Activated CD8-positive, alpha-beta memory T cell treated with anti-CD3 and anti-CD28 coated beads for 4 hours (primary cell): ENCODE measurements at regions not wholly inside any gene's neighbourhood (a gene's known extent, or its start where the extent isn't known, plus 50 kb on each side); places are given as distances from the start of the nearest gene placed in this dataset.
"Not testable (repeated sequence)": the region's sequence is repeated elsewhere in the genome, so short reads cannot be mapped to it uniquely, and the experiment has no call there.

Source experiments
- DNase-seq, 2 donors: peaks; one replicate each; pipeline ENCODE4 v3.0.0-alpha.2; 2020; ENCODE audit warnings: low read depth in 2 of 2

DNA sequence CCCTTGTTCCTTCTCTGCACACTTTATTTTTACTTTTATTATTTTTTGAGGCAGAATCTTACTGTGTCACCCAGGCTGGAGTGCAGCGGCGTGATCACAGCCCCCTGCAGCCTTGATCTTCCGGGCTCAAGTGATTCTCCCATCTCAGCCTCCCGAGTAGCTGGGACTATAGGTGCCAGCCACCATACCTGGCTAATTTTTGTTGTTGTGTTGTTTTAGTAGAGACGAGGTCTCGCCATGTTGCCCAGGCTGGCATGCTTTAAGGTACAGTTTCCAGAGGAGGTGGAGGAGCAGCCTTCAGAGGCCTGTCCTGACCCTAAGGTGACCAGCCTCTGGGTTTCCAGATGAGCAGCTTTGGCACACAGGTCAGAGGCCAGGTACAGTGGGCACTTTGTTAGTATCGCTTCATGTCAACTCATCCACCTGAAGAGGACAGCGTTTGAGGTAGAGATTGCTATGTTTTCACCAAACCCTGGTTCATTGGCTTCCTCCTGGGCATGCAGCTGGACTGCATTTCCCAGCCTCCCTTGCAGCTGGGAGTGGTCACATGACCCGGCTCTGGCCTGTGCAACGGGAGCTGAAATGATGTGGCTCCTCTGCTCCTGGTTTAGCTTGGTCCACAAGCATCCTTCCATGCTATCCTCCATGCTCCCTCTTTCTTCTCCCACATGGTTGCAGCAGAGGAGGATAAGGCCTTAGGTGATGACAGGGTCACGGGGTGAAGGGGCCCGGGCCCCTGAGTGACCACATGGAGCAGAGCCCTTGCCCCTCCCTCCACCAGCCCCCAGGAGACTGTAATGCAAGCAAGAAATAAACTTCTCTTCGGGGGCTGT lies 139.3 kb upstream of the IER5L start:
- DNase-seq = no peak

DNA sequence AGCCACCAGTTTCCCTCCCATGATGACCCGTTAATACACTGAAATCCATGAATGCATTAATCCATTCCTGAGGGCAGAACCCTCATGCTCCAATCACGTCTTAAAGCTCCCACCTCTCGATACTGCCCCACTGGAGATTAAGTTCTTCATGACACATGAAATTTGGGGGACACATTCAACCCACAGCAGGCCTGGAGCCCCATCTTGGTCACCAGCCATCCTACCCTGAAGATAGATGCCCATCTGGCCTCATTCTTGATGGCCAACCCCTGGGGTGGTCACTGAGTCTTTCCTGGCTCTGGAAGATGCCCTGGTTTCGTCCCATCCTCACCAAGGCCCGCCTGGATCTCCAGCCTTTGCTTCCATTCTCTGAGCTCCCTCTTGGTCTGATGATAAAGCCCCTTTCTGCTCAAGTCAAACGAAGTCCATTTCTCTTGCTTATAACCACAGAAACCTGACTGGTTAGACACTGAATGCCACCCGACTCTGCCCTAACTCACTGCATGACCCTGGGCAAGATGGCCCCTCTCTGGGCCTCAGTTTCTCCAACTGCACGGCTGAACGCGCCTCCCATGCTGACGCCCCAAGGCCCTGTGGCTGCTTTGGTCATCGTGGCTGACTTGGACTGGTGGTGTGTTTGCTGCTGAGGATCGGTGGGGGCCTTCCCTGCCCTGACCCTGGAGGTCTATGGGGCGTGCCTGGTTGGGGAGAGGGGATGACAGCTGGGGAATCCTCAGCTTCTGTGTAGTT lies 138.4 kb upstream of the IER5L start:
- DNase-seq = no peak

DNA sequence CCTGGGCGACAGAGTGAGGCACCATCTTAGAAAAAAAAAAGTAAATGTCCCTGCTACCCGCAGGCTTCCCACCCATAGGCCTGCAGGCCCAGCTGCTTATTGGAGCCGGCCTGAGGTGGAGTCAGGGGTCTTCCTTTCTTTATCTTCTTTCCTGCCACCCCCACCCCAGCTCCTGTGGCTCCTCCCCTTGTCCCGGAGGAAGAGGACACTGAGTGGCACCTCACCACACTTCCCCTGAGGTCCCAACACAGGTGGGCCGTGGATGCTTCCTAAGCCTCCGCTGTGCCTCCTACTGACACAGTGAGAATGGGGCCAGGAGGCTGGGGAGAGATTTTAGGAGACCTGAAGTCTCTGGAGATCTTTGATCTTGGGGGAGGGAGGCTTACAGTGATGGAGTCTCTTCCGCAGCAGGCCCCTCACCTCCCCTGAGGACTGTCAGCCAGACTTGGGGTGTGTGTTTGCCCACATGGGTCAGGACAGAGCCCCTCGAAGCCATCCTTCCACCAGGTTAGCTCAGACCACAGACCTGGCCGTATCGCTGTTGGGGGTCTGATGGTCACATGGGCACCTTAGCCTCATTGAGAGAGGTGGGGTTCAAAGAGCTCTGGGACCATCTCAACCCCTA lies 135.4 kb upstream of the IER5L start:
- DNase-seq = no peak

DNA sequence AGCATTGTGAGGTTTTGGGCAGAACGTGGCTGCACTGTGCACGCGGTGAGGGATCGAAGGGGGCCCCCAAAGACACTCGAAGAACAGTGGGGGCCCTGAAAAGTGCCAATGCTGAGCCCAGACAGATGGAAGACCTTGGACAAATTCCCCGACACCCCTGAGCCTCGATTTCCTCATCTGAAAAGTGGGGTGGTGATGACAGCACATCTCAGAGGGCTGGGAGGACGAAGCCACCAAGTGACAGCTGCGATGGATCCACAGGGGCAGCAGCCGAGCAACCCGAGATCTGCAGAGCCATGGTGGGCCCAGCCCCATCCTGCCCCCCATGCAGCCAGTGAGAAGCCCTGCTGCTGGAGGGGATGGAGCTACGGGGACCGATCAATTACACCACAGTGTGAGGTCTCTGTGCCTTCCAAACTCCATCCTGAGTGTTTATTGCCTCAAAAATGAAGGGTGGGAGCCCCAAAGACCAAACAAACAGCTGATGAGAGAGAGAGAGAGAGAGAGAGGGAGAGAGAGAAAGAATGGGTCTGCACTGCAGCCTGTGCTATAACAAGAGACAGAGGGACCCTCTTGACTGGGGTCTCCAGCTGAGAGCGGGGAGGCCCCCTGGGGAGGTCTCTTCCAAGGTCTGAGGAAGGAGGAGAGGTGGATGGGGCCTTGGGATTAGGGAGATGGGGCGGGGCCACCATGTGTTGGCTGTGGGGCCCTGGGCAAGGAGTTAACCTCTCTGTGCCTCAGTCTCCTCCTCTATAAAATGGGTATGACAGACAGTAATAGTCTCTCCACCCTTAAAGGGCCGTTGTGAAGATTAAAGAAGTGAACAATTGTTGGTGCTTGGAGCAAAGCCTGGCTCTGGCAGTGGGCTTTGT lies 134.4 kb upstream of the IER5L start:
- no peak for DNase-seq

DNA sequence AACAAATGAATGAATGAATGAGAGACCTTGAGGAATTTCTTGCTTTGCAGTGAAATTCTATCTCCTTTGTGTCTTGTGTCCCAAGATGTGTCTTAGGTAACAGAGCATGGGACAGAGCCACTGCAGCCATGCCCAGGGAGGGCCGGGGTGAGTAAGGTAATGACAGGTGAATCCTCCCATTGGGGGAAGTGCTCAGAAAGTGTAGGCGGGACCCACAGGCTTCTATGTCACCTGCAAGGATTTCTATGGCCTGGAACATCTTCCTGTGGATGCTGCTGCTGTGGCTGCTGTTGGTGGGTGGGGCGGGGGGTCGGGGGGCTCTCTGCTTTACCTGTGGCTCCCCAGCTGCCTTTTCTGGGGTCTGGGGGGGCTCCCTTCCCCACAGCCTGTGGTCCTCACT lies 133.6 kb upstream of the IER5L start:
- no peak for DNase-seq

DNA sequence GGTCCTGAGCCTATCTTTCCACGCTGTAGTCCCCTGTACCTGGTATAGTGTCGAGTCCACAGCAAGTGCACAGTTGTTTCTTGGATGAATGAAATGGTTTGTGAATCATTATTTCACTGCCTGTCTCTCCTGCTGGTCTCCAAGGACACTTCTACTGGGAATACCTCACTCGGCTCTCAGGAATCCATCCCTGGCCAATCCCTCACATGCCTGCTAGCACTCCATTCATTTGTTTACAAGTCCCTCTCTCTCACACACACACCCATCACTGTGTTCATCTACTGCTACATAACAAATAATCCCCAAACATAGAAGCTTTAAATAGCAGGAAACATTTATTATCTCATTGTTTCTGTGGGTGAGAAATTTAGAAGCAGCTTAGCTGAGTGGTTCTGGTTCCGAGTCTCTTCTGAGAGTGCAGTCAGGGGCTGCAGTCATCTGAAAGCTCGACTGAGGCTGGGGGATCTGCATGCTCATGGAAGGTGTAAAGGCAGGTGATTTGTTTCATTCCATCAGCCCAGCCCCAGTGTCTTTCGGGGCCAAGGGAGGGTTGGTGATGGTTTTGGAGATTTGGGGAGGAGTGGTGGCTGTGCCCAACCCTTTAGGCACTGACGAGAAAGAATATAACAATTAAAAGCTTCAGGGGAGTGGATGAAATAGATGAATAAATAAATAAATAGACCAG lies 132.7 kb upstream of the IER5L start:
- no peak for DNase-seq

DNA sequence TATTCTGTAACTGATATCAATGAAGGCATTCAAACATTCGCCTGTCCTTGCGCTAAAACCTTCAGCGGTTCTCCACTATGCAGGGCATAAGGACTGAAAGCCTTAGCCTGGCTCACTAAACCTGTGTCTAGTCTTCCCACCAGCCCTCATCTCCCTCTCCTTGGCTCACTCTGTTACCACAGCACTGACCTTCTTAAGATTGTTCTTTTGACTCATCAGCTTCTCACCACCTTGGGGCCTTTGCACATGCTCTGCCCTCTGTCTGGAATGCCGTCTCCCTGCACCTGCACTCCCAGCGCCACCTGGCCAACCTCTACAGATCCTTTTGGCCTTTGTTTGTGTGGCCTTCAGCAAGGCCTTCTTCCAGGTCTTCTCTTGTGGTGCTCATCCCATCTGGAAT lies 131.8 kb upstream of the IER5L start:
- no peak for DNase-seq

DNA sequence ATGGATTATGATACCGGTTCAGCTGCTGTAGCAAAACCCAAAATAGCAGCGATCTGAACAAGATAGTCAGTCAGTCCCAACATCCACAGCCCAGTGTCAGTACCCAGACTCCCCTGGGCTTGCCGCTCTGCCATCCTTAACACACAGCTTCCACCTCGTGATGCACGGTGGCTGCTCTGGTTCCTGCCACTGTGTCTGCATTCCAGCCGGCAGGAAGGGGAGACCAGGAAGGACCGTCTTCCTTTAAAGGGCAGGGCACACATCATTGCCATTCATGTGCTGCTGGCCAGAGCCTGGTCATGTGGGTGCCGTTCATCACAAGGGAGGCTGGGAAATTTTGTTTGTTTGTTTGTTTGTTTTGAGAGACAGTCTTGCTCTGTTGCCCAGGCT lies 131.0 kb upstream of the IER5L start:
- DNase-seq = no peak

DNA sequence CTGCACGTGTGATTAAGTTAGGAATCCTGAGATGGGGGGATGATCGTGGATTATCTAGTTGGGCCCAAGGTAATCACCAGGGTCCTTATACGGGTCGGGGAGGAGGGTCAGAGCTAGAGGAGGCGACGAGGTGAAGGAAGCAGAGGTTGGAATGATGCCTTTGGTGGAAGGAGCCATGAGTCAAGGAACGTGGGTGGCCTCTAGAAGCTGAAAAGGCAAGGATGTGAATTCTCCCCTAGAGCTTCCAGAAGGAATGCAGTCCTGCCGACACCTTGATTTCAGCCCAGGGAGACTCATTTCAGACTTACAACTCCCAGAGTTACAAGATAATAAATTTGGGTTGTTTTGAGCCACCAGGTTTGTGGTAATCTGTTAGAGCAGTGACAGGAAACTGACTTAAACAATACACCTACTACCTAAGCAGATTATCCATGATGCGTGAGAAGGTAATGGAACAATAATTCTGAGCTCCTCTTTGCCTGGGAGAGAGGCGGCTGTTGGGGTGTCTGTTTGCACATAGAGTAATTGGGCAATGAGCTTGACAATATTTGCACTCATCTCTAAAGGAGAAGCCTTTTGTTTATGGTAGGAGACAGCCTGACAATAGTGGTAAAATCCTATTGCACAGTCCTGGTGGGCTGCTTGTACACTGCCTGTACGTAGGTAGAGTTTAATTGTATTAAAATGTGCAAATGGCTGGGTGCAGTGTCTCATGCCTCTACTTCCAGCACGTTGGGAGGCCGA lies 129.3 kb upstream of the IER5L start:
- DNase-seq = no peak

DNA sequence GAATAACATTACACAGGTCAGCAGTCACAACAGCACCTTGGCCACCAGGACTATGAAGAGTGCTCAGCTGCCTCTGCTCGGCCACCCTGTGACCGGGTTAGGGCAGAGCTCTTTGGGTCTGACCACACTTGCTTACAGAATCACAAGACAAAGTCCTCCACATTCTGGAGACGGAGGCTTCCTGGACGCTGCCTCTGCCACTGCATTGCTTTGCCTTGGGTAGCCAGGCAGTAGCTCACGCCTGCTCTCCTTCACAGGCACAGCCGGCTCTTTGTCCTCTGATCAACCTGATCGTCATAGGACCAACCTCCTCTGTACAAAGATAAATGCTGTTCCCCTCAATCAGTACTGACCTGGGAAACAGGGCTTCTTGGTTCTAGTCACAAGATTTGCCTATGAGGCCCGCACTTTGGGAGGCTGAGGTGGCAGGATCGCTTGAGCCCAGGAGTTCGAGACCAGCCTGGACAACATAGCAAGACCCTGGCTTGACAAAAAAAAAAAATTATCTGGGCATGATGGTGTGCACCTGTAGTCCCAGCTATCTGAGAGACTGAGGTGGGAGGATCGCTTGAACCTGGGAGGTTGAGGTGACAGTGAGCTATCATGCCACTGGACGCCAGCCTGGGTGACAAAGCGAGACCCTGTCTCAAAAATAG lies 128.4 kb upstream of the IER5L start:
- DNase-seq = no peak

DNA sequence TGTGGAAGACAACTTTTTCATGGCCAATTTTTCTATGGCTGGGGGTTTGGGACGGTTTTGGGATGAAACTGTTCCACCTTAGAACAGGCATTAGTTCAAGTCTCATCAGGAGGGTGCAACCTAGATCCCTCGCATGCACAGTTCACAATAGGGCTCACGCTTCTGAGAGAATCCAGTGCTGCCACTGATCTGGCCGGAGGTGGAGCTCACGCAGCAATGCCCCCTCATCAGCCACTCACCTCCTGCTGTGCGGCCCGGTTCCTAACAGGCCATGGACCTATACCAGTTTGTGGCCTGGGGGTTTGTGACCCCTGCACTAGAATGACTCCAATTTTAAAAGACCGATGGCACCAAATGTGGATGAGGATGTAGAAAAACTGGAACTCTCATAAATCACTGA lies 127.2 kb upstream of the IER5L start:
- no peak for DNase-seq

DNA sequence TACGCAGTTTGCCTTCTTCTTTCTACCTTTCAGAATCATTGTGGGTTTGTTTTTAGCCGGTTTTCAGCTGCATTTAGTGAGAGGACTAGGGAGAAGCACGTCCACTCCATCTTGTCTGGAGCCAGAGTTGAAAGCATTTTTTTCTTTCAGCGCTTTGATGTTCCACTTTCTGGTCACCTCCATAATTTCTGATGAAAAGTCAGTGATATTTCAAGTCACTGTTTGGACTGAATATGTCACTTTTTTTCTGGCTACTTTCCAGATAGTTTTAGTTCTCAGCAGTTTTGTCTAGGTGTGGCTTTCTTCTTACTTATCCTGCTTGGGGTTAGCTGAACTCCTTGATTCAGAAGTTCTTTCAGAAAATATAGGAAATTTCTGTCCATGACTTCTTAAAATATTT lies 123.9 kb upstream of the IER5L start:
- no peak for DNase-seq

DNA sequence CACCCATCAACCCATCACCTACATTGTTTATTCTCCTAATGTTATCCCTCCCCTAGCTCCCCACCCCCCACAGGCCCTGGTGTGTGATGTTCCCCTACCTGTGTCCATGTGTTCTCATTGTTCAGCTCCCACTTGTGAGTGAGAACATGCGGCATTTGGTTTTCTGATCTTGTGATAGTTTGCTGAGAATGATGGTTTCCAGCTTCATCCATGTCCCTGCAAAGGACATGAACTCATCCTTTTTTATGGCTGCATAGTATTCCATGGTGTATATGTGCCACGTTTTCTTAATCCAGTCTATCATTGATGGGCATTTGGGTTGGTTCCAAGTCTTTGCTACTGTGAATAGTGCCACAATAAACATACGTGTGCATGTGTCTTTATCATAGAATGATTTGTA lies 118.1 kb upstream of the IER5L start:
- DNase-seq = not testable (repeated sequence)

DNA sequence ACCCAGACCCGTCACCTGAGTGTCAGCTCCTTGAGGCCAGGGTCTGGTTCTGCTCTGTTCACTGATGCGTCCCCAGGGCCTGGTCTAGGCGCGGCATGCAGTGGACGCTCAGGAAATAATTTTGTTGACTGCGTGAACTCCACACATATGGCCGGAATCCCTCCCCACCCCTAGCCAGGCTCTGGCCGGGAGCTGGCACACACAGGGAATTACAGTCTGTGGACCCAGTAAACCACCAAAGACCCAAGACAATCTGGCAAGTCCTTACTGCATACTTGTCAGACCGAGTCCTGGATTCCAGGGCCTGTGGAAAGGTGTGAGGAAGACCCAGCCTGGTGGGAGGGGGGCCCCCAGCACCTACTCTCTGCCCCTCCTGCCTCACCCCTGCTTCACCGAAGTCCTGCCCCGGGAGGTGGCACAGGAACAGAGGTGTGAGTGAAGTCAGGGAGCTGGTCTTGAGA lies 113.0 kb upstream of the IER5L start:
- DNase-seq = no peak

DNA sequence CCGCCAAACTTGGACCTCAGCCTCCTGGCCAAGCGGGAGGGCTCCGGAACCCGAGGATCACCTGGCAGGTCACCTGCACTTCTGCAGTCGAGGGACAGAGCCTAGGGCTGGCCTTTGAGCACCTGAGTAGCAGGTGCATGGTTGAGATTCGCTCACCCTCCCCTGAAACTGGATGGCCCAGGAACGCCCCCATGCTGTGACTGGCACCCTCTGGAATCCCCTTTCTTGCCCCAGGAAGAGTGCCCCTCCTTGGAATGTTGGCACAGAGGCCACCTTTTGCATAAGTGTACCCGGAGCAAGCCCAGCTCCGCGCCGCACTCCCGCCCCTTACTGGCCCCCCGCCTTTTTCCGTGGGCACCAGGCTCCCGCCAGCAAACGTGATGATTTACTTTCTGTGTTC lies 112.5 kb upstream of the IER5L start:
- DNase-seq = no peak

DNA sequence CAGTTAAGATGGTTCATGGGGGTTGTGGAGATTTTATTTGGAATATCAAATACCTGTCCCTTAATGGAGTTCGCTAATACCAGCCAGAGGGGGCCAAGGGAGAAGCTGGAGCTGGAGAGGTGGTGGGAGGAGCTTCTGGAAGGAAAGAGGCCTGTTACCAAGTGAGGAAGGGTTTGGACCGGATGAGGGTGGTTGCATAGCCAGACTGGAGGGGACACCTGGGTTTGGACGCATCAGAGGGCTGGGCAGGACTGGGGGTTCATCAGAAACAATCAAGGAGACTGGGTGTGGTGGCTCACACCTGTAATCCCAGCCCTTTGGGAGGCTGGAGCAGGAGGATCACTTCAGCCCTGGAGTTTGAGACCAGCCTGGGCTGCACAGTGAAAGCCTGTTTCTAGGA lies 111.8 kb upstream of the IER5L start:
- DNase-seq = no peak

DNA sequence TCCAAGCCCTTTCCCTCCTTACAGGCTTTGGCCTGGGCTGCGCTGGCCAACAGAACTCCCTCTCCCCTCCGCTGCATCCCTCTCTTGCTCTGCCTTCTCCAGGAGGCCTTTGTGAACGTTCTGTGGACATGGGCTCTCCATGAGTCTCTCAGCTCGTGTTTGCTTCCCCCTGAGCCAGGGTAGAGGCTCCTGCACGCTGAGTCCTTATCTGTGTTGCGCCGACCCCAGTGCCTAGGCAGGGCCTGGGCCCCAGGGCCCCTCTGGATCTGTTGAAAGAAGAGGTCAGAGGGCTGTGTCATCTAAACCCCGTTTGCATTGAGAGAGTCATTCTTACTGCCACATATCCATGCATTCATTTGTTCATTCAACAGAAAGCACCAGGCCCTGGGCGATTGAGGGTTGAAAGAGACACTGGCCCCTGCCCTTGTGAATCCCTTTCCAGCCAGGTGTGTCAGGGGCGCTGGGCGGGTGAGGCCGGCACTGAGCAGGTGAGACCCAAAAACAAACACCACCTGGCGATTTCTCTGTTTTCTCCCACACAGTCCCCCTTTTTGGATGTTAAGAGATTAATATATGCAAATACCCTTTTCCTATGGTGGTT lies 111.2 kb upstream of the IER5L start:
- no peak for DNase-seq

DNA sequence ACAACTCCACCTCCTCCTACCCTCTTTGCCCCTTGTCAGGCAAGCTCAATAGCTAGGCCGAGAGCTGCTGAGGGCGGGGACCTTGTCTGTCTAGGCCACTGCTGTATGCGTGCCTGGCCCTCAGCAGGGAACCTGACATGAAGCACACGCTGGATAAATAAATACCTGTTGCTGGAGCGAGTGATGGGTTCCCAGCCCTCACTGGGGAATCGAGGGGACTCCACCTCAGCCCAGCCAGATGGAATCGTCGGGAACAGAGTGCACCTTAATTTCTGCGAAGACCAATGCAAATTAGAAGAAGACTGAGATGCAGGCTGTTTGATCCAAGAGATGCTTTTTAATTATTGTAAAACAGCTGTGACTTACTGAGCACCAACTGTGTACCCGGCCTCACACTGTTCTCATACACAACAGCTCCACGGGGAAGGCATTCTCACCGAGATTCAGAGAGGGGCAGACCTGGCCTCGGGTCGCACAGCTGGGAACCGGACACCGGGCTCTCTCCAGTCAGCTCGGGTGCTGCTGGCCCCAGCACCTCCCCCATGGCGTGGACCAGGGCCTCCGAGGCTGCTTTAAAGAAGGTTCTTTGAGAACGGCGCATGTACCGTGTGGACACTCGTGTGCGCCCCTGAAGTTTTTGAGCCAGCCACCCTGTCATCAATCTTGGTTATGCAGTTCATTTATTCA lies 109.7 kb upstream of the IER5L start:
- DNase-seq = no peak
